ENCODE measurements at regions not wholly inside any gene's neighbourhood (a gene's known extent, or its start where the extent isn't known, plus 50 kb on each side); places are given as distances from the start of the nearest gene placed in this dataset.

DNA sequence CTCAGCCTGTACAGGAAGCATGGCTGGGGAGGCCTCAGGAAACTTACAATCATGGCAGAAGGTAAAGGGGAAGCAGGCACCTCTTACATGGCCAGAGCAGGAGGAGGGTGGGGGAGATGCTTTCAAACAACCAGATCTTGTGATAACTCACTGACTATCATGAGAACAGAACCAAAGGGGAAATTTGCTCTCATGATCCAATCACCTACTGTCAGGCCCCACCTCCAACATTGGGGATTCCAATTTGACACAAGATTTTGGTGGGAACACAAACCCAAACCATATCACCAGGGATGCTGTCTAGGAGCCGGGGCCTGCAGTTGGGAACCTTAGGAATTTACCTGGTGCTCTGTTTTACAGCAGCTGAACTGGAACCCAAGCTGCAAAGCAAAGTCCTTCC, 191.1 kb upstream of the CITED2 start:
- WGBS, 2 donors (ENCODE audit: low coverage in 1 of 2): 0 to 40% methylated on average over 1 of the region's 1 CpG
- Histone ChIP-seq H3K4me3 (no peak overlapping the region), H3K4me1 (no peaks in the 10 kb centered on the region), H3K36me3 (no peaks in the 10 kb centered on the region), H3K27me3 (no peaks in the 10 kb centered on the region), H3K27ac (no peak overlapping the region), H3K9me3 (no peaks in the 10 kb centered on the region)
- TF ChIP-seq EP300 (IDR thresholded peaks at IDR 0.05) (no peak), POLR2A (IDR thresholded peaks at IDR 0.05) (no peak), POLR2AphosphoS5 (IDR thresholded peaks at IDR 0.05) (no peak)
- TF ChIP-seq, protein P1, sequence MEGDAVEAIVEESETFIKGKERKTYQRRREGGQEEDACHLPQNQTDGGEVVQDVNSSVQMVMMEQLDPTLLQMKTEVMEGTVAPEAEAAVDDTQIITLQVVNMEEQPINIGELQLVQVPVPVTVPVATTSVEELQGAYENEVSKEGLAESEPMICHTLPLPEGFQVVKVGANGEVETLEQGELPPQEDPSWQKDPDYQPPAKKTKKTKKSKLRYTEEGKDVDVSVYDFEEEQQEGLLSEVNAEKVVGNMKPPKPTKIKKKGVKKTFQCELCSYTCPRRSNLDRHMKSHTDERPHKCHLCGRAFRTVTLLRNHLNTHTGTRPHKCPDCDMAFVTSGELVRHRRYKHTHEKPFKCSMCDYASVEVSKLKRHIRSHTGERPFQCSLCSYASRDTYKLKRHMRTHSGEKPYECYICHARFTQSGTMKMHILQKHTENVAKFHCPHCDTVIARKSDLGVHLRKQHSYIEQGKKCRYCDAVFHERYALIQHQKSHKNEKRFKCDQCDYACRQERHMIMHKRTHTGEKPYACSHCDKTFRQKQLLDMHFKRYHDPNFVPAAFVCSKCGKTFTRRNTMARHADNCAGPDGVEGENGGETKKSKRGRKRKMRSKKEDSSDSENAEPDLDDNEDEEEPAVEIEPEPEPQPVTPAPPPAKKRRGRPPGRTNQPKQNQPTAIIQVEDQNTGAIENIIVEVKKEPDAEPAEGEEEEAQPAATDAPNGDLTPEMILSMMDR (IDR thresholded peaks at IDR 0.05): no peak
- ATAC-seq: no peak

DNA sequence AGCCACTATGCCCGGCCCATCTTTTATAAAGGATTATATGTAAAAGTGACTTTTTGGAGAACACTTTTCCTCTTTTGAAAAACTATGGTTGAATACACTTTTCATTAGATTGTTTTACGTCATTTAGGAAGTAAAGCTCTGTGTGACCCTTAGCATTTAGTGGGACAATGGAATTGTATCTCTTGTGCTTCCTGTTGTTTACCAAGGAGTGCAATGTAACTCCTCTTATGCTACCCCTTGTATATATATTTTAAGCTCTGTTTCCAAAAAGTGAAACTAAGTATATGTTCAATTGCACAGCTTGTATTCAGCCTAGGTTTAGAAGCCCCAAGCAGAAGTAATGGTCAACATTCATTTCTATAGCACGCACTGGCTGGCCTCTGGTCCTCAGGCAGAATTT, 183.1 kb upstream of the CITED2 start:
- Histone ChIP-seq H3K27ac (no peak overlapping the region), H3K9me3 (no peaks in the 10 kb centered on the region), H3K36me3 (no peaks in the 10 kb centered on the region), H3K27me3 (no peaks in the 10 kb centered on the region), H3K4me1 (peaks cover 0 to 5% (median 0%) of the 10 kb centered on the region in 3 donors), H3K4me3 (no peak overlapping the region)
- WGBS, 2 donors (ENCODE audit: low coverage in 1 of 2): 89 to 100% methylated on average over 2 to 3 of the region's 3 CpGs
- TF ChIP-seq POLR2A (IDR thresholded peaks at IDR 0.05) (no peak), POLR2AphosphoS5 (IDR thresholded peaks at IDR 0.05) (no peak), EP300 (IDR thresholded peaks at IDR 0.05) (no peak)
- TF ChIP-seq, protein P1 (IDR thresholded peaks at IDR 0.05): no peak
- ATAC-seq: no peak

DNA sequence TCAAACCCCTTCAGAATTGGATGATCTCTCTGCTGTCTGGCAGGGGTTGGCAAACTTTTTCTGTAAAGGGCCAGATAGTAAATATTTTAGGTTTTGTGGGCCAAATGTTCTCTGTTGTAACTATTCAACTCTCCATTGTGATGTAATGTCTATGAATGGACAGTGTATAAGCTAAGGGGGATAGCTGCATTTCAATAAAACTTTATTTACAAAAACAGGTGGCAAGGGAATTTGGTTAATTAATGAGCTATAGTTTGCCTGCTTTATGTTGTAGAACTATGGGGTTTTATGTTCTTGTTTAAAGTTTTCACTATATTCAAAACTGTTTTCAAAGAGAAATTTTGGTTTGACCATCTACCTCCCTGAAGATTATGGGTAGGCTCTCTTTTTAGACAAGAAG, 182.1 kb upstream of the CITED2 start:
- no peak for ATAC-seq
- H3K4me1 ChIP-seq: peaks cover 0 to 5% (median 0%) of the 10 kb centered on the region in 3 donors
- no peaks in the 10 kb centered on the region for H3K36me3 ChIP-seq

DNA sequence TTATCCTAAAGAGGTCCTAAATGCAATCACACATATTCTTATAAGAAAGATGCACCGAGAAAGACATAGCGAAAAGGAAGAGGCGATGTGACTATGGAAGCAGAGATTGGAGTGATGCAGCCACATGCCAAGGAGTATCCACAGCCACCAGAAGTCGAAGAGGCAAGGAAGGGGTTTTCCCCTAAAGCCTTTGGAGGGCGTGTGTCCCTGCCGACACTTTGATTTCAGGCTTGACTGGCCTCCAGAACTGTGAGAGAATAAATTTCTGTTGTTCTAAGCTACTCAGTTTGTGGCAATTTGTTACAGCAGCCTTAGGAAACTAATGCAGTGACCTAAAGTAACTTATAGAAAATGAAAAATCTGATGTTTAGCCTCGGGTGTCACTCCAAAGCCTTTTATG, 179.5 kb upstream of the CITED2 start:
- WGBS, 2 donors (ENCODE audit: low coverage in 1 of 2): 76 to 94% methylated on average over 4 to 7 of the region's 7 CpGs
- H3K36me3 ChIP-seq: no peaks in the 10 kb centered on the region

More for the DNA sequence above, 182.1 kb upstream of the CITED2 start:
- TF ChIP-seq, protein P1 (IDR thresholded peaks at IDR 0.05): no peak
- no peak for TF ChIP-seq EP300 (IDR thresholded peaks at IDR 0.05)
- TF ChIP-seq POLR2A (IDR thresholded peaks at IDR 0.05): no peak
- TF ChIP-seq POLR2AphosphoS5 (IDR thresholded peaks at IDR 0.05): no peak
- Histone ChIP-seq H3K9me3 (no peaks in the 10 kb centered on the region), H3K4me3 (no peak overlapping the region), H3K27ac (no peak overlapping the region), H3K27me3 (no peaks in the 10 kb centered on the region)

DNA sequence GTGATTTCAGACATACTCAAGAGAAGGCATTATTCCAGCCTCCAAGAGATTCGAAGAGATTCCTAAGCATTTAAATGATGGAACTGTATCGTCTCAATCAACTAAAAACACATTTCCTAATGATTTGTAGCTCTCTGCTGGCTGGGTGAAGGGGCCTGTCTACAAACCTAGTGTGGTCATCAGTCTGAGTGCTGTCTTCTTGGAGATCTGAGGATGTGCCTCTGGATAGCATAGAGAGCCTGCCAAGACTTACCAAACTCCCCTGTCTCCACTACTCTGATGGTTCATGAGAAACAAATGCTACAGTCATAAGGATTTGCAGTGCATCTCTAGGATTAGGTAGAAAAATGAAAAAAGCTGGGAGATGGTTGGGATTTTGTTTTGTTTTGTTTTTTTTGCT, 176.9 kb upstream of the CITED2 start:
- no peaks in the 10 kb centered on the region for H3K9me3 ChIP-seq
- peaks cover 3 to 17% (median 4%) of the 10 kb centered on the region in 3 donors for H3K4me1 ChIP-seq
- H3K27me3 ChIP-seq: no peaks in the 10 kb centered on the region
- TF ChIP-seq POLR2A (IDR thresholded peaks at IDR 0.05) (no peak), EP300 (IDR thresholded peaks at IDR 0.05) (no peak), POLR2AphosphoS5 (IDR thresholded peaks at IDR 0.05) (no peak)
- TF ChIP-seq, protein P1 (IDR thresholded peaks at IDR 0.05): no peak
- H3K4me3 ChIP-seq: no peak overlapping the region
- ATAC-seq: no peak
- no peak overlapping the region for H3K27ac ChIP-seq
- no peaks in the 10 kb centered on the region for H3K36me3 ChIP-seq
- 92% methylated on average over 2 of the region's 2 CpGs; no CpG with 5 or more reads in 1 of the 2 donors for WGBS, 2 donors (ENCODE audit: low coverage in 1 of 2)

More for the DNA sequence above, 179.5 kb upstream of the CITED2 start:
- Histone ChIP-seq H3K27ac (no peak overlapping the region), H3K4me1 (peaks cover 0 to 5% (median 0%) of the 10 kb centered on the region in 3 donors), H3K27me3 (no peaks in the 10 kb centered on the region), H3K4me3 (no peak overlapping the region), H3K9me3 (no peaks in the 10 kb centered on the region)
- no peak for ATAC-seq
- no peak for TF ChIP-seq POLR2AphosphoS5 (IDR thresholded peaks at IDR 0.05)
- TF ChIP-seq EP300 (IDR thresholded peaks at IDR 0.05): no peak
- TF ChIP-seq POLR2A (IDR thresholded peaks at IDR 0.05): no peak
